GM12875 (cell line): ENCODE measurements at regions not wholly inside any gene's neighbourhood (a gene's known extent, or its start where the extent isn't known, plus 50 kb on each side); places are given as distances from the start of the nearest gene placed in this dataset.

Experiments
- H3K4me3 ChIP-seq: one replicate; pipeline ENCODE4 v1.5.1; 2011; ENCODE audit warnings: low read depth, low read length, control low read depth
- CTCF ChIP-seq: IDR thresholded peaks from 2 replicates; pipeline ENCODE4 v1.5.1; 2011; ENCODE audit warnings: low read depth, mild to moderate bottlenecking, control low read depth, inconsistent platforms, low read length, moderate library complexity, borderline replicate concordance; ENCODE audit not compliant: insufficient read depth

GRCh38 chr18:76685402-76685801 is 137.0 kb upstream of the ZNF236 start:
- H3K4me3 ChIP-seq = no peak overlapping the region
- no peak for TF ChIP-seq CTCF

GRCh38 chr18:76684265-76684664 is 138.1 kb upstream of the ZNF236 start:
- no peak for TF ChIP-seq CTCF
- H3K4me3 ChIP-seq = no peak overlapping the region

- TF ChIP-seq CTCF = no peak
- no peak overlapping the region for H3K4me3 ChIP-seq
These were observed 142.4 kb upstream of the ZNF236 start for GRCh38 chr18:76679945-76680344.

- H3K4me3 ChIP-seq = no peak overlapping the region
- no peak for TF ChIP-seq CTCF
These were observed 143.1 kb upstream of the ZNF236 start for GRCh38 chr18:76679259-76679658.

GRCh38 chr18:76678248-76678647 is 144.1 kb upstream of the ZNF236 start:
- no peak for TF ChIP-seq CTCF
- no peak overlapping the region for H3K4me3 ChIP-seq

GRCh38 chr18:76674596-76674995 is 147.8 kb upstream of the ZNF236 start:
- TF ChIP-seq CTCF = no peak
- H3K4me3 ChIP-seq = no peak overlapping the region

DNA sequence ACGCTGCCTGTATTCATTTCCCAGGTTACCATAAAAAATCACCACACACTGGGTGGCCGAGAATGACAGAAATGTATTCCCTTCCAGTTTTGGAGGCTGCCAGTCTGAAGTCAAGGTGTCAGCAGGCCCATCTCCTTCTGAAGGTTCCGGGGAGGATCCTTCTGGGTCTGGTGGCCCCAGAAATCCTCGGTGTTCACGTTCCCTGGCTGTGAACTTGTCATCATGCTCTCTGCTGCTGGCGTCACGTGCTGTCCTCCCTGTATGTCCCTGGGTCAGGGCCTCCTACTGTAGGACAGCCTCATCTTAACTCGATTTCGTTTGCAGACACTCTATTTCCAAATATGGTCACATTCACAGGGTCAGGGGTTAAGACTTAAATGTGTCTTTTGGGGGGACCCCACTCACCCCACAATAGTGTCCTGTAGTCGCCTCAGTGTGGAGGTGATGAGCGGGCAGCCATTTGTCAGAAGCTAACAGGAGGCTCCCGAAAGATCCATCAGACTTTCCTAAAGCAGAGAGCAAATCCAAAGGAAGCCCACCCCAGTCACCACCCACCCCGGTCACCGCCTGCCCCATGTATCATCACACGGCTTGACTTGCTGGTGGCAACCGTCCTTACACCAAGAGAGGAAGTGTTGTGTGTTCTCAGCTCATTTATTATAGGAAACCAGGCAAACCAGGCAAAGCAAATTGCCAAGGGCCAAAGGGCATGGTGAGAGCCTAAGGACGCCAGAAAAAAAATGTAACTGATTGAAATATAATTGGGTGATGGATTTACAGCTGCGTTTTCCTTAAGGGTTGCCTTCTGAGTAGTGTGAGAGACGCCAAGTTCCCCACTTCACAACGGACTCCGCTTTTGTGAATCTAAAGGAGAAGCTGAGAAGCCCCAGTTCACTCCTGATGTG is 148.8 kb upstream of the ZNF236 start:
- H3K4me3 ChIP-seq = no peak overlapping the region
- TF ChIP-seq CTCF = no peak
